ENCODE measurements at regions not wholly inside any gene's neighbourhood (a gene's known extent, or its start where the extent isn't known, plus 50 kb on each side); places are given as distances from the start of the nearest gene placed in this dataset.

GRCh38 chr5:172583931-172584511 is 57.0 kb upstream of the NEURL1B start:
- no peak overlapping the region for H3K4me3 ChIP-seq
- H3K9me3 ChIP-seq: no peaks in the 10 kb centered on the region
- no peaks in the 10 kb centered on the region for H3K4me1 ChIP-seq
- no peaks in the 10 kb centered on the region for H3K27me3 ChIP-seq
- no peak overlapping the region for H3K27ac ChIP-seq
- no peak for TF ChIP-seq CTCF (IDR thresholded peaks at IDR 0.05)
- no peaks in the 10 kb centered on the region for H3K36me3 ChIP-seq
- intact Hi-C loops (cut with DNase I; ENCODE audit: low total_unique reads): no loop called here
- no peak for DNase-seq

- DNase-seq: no peak
- TF ChIP-seq CTCF (IDR thresholded peaks at IDR 0.05): no peak
- intact Hi-C loops (cut with DNase I; ENCODE audit: low total_unique reads): no loop called here
- no peaks in the 10 kb centered on the region for H3K36me3 ChIP-seq
- no peak overlapping the region for H3K27ac ChIP-seq
- H3K4me1 ChIP-seq: no peaks in the 10 kb centered on the region
- no peak overlapping the region for H3K4me3 ChIP-seq
- no peaks in the 10 kb centered on the region for H3K27me3 ChIP-seq
- no peaks in the 10 kb centered on the region for H3K9me3 ChIP-seq
Observed at GRCh38 chr5:172582940-172583339, 58.1 kb upstream of the NEURL1B start.

GRCh38 chr5:172581315-172581714 is 59.7 kb upstream of the NEURL1B start:
- Histone ChIP-seq H3K9me3 (no peaks in the 10 kb centered on the region), H3K4me1 (no peaks in the 10 kb centered on the region), H3K4me3 (no peak overlapping the region), H3K27ac (no peak overlapping the region), H3K36me3 (no peaks in the 10 kb centered on the region), H3K27me3 (no peaks in the 10 kb centered on the region)
- intact Hi-C loops (cut with DNase I; ENCODE audit: low total_unique reads): no loop called here
- TF ChIP-seq CTCF (IDR thresholded peaks at IDR 0.05): no peak
- no peak for DNase-seq

GRCh38 chr5:172579403-172579990 is 61.6 kb upstream of the NEURL1B start:
- no peaks in the 10 kb centered on the region for H3K9me3 ChIP-seq
- no peak for DNase-seq
- TF ChIP-seq CTCF (IDR thresholded peaks at IDR 0.05): no peak
- peaks cover 0 to 7% (median 3%) of the 10 kb centered on the region in 4 donors for H3K4me1 ChIP-seq
- H3K36me3 ChIP-seq: no peaks in the 10 kb centered on the region
- intact Hi-C loops (cut with DNase I; ENCODE audit: low total_unique reads): no loop called here
- H3K27me3 ChIP-seq: no peaks in the 10 kb centered on the region
- no peak overlapping the region for H3K27ac ChIP-seq
- no peak overlapping the region for H3K4me3 ChIP-seq

GRCh38 chr5:172577267-172577909 is 63.7 kb upstream of the NEURL1B start:
- Histone ChIP-seq H3K9me3 (no peaks in the 10 kb centered on the region), H3K27ac (no peak overlapping the region), H3K27me3 (no peaks in the 10 kb centered on the region), H3K4me1 (peaks cover 0 to 16% (median 7%) of the 10 kb centered on the region in 4 donors), H3K4me3 (no peak overlapping the region), H3K36me3 (no peaks in the 10 kb centered on the region)
- intact Hi-C loops (cut with DNase I; ENCODE audit: low total_unique reads): no loop called here
- no peak for DNase-seq
- no peak for TF ChIP-seq CTCF (IDR thresholded peaks at IDR 0.05)
